GM12878 (cell line): ENCODE measurements at regions not wholly inside any gene's neighbourhood (a gene's known extent, or its start where the extent isn't known, plus 50 kb on each side); places are given as distances from the start of the nearest gene placed in this dataset.
"Not testable (repeated sequence)": the region's sequence is repeated elsewhere in the genome, so short reads cannot be mapped to it uniquely, and the experiment has no call there.

Experiments
- EZH2 ChIP-seq: IDR thresholded peaks from 2 replicates; pipeline ENCODE4 v1.6.1; 2012; ENCODE audit warnings: low read depth, mild to moderate bottlenecking, control low read depth, inconsistent platforms, low read length, borderline replicate concordance; ENCODE audit not compliant: control insufficient read depth
- PBX3 ChIP-seq: IDR thresholded peaks from 2 replicates; pipeline ENCODE4 v1.6.1; 2011; ENCODE audit warnings: mild to moderate bottlenecking, low read depth, low read length, moderate library complexity; ENCODE audit not compliant: insufficient replicate concordance
- PRDM15 ChIP-seq: fragments of 450-650 bp; formaldehyde crosslinking; IDR thresholded peaks from 2 replicates; pipeline ENCODE4 v1.4.0; 2020; ENCODE audit warnings: mild to moderate bottlenecking, moderate library complexity
- RCOR1 ChIP-seq: conservative IDR thresholded peaks from 2 replicates; pipeline ENCODE4 v1.6.1; 2012; ENCODE audit warnings: low read depth, low read length, improper control_type of control experiment

- not testable (repeated sequence) for TF ChIP-seq EZH2, RCOR1, PBX3, PRDM15
These were observed 68.6 kb upstream of the HES1 start for GRCh38 chr3:194067327-194067726.
